NCI-H1048 (cell line): ENCODE measurements at regions not wholly inside any gene's neighbourhood (a gene's known extent, or its start where the extent isn't known, plus 50 kb on each side); places are given as distances from the start of the nearest gene placed in this dataset.

Experiments
- DNase-seq: peaks from one replicate; lab custom pipeline; 2025; lab: John Stamatoyannopoulos, UW

- DNase-seq, result no peak
Observed at GRCh38 chr2:12027136-12027535, 280.7 kb downstream of the LPIN1 start.

- no peak for DNase-seq
Observed at GRCh38 chr2:12031866-12032265, 285.4 kb downstream of the LPIN1 start.

GRCh38 chr2:12032398-12032797 is 286.0 kb downstream of the LPIN1 start:
- no peak for DNase-seq

- DNase-seq, result no peak
Observed at GRCh38 chr2:12032975-12033374, 286.5 kb downstream of the LPIN1 start.

GRCh38 chr2:12033494-12033893 is 287.1 kb downstream of the LPIN1 start:
- no peak for DNase-seq

GRCh38 chr2:12034382-12034781 is 287.9 kb downstream of the LPIN1 start:
- no peak for DNase-seq

- no peak for DNase-seq
Observed at GRCh38 chr2:12035029-12035720, 288.7 kb downstream of the LPIN1 start.

- DNase-seq, result no peak
Observed at GRCh38 chr2:12035956-12036639, 289.7 kb downstream of the LPIN1 start.

- DNase-seq, result no peak
Observed at GRCh38 chr2:12036640-12036983, 290.2 kb downstream of the LPIN1 start.

GRCh38 chr2:12037301-12037700 is 290.9 kb downstream of the LPIN1 start:
- no peak for DNase-seq

- no peak for DNase-seq
Observed at GRCh38 chr2:12041236-12041635, 294.8 kb downstream of the LPIN1 start.

GRCh38 chr2:12043131-12043530 is 296.7 kb downstream of the LPIN1 start:
- DNase-seq, result no peak

- DNase-seq, result no peak
Observed at GRCh38 chr2:12044857-12045256, 298.4 kb downstream of the LPIN1 start.

- no peak for DNase-seq
Observed at GRCh38 chr2:12045864-12046291, 299.4 kb downstream of the LPIN1 start.

- no peak for DNase-seq
Observed at GRCh38 chr2:12046641-12047040, 300.2 kb downstream of the LPIN1 start.

- no peak for DNase-seq
Observed at GRCh38 chr2:12047761-12048160, 301.3 kb downstream of the LPIN1 start.

GRCh38 chr2:12048550-12048949 is 302.1 kb downstream of the LPIN1 start:
- DNase-seq, result no peak

- DNase-seq, result no peak
Observed at GRCh38 chr2:12050396-12050795, 304.0 kb downstream of the LPIN1 start.

GRCh38 chr2:12051831-12052230 is 305.4 kb downstream of the LPIN1 start:
- DNase-seq, result no peak

GRCh38 chr2:12052796-12053195 is 306.4 kb downstream of the LPIN1 start:
- DNase-seq, result no peak

GRCh38 chr2:12054956-12055618 is 308.7 kb downstream of the LPIN1 start:
- DNase-seq, result no peak

- no peak for DNase-seq
Observed at GRCh38 chr2:12057436-12058166, 311.2 kb downstream of the LPIN1 start.
